ENCODE measurements at regions not wholly inside any gene's neighbourhood (a gene's known extent, or its start where the extent isn't known, plus 50 kb on each side); places are given as distances from the start of the nearest gene placed in this dataset.

DNA sequence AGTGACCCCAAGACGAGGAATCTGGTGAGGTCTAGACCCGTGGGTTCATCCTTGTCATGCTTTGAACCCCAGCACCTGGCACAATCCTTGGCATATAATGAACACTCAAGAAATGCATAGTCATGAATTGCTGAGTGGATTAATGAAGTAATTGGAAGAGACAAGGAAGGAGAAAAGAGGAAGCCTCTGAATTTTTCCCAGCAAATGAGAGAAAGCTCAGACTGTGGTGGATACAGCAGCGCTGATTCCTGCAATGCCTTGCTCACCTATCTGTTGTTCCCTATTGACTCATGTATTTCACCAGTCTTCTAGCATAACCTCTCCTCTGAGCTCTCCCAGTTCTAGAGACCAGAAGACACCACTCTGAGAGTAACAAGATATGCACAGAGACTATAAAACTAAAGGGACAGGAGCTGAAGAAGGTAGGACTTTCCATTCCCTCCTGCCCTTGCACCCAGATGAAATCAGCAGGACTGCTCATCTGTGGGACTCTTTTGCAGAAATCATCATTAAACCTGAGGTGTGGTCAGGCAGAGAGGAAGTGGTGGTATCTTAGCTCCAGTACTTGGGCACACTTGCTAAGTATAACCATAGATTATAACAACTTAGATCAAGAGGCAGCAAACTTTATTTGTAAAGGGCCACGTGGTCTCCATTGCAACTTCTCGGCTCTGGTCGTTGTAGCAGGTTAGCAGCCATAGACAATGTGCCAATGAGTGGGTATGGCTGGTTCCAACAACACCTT, 102.8 kb downstream of the MAF start:
- DNase-seq: no peak

DNA sequence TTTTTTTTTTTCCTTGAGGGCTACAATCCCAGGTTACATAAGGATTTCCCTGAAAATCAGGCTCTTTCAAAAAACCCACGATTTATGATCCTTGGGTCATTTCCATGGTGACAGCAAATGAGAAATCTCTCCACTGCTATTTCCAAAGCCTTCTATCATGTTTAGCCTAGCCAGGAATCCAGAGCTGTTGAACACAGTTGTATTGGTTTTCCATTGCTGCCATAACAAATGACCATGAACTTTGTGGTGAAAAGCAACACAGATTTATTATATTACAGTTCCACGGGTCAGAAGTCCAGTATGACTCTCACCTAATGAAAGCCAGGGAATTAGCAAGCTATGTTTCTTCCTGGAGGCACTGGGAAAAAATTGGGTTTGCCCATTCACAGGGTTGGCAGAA, 106.6 kb downstream of the MAF start:
- no peak for DNase-seq

DNA sequence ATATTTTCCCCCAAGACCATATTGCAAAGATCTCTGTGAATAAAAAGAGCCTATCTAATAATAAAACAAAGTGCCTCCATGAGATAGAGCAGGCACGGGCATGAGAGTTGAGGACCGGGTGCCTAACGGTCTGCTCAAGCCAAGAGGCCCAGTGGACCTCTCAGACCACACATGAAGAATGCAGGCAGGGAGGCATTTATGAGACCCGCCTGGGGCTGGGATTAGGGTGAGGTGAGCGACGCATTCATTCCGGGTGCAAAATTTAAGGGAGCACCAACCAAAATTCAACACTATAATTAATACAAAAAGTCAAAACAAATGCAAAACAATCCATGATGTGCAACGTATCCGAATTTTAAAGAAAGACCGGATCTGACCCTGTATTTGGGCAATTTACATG, 108.5 kb downstream of the MAF start:
- no peak for DNase-seq

DNA sequence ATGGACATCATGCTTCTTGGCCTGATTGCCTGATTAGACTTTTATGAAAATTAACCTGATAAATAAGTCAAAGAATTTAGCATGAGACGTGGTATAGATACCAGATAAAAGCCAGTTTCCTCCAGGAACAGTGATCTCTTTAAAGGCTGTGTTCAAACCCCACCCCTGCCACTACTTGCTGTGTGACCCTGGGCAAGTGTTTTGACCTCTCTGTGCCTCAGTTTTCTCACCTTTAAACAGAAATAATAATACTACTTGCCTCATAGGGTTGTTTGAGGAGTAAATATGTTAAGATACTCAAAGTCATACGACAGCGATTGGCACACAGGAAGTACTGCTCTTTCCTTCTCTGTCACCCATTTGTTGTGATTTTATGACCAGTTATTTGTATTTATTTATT, 115.5 kb downstream of the MAF start:
- DNase-seq: no peak

DNA sequence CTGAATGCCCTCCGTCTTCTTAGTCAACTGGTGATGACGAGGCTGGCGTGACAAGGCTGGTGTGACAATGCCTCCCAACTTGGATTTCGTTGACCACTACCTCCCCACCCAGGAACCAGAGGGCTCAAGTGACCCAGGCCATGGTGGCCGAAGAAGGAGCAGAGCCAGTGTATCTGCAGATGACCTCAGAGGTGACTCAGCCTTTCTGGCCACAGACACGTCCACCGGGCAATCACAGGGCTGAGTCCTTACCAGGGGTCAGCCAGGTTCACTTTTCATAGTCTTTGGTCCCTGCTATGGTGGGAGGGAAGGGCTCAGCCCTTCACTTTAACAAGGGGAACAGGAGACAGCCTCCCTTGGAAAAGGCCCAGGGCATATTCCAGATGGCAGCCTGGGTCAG, 116.3 kb downstream of the MAF start:
- DNase-seq: no peak

DNA sequence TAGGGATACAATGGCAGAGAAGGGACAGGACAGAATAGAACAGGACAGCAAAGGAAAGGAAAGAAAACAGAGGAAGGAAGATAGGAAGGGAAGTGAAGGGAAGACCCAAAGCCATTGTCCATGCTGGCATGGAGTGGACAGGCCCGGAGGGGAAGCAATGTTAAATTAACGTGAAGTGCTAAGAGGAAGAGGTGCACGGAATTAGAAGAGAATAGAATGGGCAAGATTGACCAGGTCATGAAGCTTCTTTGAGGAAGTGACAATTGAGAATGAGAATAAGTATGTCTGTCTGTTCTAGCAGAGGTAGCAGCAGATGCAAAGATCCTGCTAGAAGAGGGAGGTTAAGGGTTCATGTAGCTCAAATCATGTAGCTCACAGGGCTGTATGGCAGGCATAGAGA, 117.2 kb downstream of the MAF start:
- DNase-seq: no peak

DNA sequence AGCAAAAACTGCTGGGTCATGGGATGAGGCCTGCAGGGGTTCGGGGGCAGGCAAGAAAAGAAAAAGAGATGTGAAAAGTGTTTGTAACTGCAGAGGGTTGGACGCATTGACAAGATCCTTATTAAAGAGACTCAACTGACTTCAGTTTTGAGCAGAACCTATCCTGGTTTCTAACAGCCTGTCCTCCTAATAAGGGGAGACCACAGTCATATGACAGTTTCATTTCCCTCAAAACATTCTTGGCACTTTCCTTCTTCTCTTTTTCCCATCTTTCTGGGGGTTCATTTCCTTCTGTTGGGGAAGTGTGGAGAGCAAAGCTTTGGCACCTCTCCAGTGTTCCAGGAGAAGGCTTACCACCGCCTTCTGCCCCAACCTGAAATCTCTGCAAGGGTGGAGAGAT, 118.5 kb downstream of the MAF start:
- no peak for DNase-seq

DNA sequence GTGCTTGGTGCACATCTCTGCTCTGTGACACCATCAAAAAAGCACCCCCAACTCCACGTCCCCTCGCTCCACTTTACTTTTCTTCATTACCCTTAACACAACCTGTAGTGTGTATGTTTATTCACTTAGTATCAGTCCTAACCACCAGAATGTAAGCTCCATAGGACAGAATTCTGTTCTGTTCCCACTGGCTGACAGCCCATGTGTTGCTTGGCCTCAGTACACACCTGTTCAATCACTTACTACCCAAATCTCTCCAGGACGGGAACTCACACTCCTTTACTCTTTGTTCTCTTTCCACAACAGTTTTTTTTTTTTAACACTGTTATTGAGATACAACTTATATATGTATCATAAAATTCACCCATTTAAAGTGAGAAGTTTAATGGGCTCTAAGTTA, 119.6 kb downstream of the MAF start:
- no peak for DNase-seq

DNA sequence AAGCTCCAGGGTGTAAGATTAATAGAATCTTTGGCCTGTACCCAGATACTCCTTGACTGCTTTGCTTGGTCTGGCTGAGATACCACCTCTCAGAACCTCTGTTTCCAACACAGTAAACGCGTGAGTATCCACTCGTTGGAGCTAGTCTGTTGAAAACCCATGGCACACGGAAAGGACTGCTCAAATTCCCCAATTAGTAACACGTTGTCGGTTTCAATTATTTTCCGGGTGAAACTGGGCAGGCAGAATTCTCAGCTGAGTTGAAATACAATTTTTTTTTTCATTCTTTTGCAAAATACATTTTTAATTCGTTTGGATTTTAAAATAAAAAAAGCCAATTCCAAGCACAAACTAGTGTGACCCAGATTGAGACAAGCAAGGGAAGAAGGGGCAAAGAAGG, 120.5 kb downstream of the MAF start:
- DNase-seq: no peak

DNA sequence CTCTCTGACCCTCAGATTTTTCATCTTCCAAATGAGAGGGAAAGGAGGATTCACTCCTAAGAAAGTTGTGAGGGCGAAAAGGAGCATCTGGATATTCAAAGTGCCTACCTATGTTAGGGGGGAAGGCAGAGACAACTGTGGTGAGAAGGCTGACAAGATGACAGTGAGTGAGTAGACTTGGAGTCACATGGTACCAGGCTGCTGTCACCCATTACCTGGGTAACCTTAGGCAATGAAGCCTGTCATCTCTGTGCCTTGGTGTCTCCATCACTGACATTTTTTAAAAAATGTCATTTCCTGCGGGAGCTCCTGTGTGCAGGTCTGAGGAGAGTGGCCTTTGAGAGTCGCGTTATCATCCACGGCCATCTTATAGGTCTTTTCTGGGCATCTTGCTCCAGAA, 124.0 kb downstream of the MAF start:
- DNase-seq: no peak

DNA sequence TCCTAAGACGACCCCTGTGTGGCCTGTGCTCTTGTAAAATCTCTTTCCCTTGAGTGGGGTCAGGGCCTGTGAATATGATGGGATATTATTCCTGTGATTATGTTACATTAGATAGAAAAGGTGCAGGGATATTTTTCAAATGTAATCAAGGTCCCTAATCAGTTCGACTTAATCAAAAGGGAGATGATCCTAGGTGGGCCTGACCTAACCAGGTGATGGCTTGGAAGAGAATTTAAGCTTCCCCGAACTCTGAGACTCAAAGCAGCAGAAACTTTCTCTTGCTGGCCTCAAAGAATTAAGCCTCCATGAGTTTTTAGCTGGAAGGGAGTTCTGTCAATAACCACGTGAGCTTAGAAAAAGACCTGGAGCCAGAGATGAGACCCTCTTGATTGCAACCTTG, 124.7 kb downstream of the MAF start:
- no peak for DNase-seq

DNA sequence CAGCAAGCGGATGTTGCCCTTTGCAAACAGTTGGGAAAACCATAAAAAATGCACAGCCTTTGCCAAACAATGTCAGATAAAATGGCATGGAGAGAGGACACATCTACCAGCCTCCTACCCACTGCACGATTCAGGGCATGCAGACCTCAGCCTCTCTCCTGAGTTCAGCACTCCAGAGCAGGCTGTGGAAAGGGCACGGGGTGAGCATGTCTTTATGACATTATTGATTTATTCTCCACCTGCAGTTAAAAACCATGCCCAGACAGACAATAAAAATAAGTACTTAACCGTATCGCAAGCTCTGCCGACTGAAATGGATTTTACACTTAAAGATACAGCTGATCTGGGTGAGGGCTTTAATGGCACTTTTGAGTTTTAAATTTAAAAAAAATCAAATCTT, 127.1 kb downstream of the MAF start:
- DNase-seq: no peak

DNA sequence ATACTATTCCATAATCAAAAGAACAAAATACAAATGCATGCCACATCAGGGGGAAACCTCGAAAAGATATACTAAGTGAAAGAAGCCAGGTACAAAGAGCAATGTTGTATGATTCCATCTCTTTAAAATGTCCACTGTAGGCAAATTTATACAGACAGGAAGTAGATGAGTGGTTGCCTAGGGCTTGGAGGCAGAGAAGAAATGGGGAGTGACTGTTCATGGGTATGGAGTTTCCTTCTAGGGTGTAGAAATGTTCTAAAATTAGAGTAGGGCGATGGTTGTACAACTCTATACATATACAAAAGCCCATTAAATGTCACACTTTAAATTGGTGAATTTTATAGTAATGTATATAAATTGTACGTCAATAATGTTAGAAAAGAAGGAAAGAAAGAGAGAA, 128.1 kb downstream of the MAF start:
- DNase-seq: no peak

DNA sequence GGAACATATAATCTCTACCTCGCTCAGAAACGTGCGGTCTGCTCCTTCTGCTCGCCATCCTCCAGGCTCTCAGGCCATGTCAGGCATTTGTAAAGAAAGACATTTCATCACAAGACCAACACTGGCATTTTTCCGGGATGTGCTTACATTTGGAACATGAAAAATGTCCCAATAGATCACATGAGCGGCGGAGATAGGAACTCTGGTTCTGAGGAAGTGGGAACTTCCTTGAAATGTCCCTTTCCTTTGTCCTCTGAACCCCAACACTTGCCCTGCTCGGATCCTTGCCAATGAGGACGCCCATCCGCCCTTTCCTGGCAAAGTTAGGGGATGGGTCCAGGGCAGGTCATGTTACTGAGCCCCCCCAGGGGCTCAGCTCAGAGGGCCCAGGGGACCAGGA, 130.5 kb downstream of the MAF start:
- no peak for DNase-seq

DNA sequence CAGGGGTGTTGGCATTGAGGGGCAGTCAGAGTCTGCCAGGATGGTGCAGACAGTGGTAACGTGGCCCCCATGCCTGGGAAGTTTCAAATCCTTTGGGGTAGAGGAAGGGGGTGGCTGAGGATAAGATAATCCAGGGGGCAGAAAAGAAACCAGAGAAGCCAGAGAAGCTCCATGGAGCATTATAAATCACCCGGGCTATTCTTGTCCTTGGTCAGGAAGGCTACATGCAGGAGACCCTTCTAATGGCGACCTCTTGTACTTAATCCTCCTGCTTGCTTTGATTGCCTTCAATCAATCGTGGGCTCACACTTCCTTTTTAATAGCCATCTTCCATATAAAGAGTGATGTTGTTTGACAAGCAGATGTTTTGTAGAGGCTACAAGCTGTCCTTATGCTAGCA, 131.9 kb downstream of the MAF start:
- no peak for DNase-seq

DNA sequence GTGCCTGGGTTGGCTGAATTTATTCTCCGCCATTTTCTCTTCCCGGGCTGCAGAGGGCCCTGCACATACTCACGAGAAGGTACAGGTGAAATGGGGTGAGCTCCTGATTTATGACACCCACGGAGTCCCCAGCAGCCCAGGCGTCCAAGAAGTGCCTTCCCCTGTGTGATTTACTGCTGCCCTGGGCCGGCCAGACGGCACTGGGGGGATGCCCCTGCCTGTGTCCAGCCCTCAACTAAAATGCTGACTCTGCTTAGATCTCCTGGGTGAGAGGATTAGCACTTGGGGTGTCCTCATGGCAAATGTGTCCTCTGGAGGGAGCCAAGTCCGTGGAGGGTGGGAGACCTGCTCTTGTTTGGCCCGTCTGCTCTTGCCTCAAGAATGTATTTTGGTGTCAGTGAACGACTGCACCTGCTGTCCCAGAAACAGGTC, 132.4 kb downstream of the MAF start:
- DNase-seq: no peak

DNA sequence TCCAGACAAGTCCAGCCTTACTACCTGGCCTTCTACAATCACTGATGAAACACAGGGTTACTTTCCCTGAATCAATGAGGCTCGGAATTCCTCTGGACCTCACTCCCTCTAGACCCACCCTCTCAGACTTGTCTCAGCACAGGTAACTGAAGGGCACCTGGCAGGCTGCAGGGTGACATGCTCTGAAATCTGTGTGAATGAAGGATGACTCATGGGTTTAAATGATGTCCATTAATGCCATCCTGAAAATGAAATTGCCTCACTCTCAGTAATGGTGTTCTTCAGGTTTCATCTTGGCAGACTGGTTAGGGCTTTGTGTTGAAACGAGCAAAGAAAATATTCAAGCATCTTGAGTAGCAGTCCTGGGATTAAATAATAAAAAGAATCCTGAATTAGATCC, 134.4 kb downstream of the MAF start:
- DNase-seq: no peak

DNA sequence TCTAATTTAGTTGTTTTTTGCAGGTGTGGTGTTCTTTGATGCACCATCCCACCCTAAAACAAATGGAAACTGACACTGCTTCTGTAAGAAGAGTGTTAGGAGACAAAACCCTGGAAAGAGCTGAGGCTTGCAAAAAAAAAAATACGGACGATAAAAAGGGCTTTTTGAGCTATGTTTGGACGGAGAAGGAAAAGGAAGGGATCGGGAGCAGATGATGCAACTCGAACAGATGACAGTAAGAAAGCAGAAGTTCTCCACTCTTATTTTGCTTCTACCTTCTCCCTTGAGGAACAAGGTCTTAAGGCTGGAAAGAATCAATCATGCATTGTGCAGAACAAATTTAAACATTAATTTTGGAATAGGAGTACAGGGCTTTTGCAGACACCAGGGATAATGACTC, 136.7 kb downstream of the MAF start:
- no peak for DNase-seq

DNA sequence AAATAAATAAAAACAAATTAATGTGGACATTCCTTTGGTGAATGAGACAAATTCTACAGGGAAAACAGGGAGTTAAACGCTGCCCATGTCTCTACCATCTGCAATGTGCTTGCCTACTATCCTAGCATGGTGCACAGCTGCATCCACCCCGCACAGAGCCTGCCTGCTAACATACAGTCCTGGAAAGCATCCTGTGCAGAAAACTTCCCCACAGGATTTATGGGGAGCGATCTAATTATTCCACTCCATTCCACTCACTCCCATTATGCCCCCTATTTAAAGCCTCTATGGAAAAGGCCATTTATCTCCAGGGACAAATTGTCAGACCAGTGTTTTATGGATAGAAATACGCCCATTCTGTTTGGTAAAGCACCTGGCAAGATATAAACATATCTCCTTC, 144.5 kb downstream of the MAF start:
- DNase-seq: no peak

DNA sequence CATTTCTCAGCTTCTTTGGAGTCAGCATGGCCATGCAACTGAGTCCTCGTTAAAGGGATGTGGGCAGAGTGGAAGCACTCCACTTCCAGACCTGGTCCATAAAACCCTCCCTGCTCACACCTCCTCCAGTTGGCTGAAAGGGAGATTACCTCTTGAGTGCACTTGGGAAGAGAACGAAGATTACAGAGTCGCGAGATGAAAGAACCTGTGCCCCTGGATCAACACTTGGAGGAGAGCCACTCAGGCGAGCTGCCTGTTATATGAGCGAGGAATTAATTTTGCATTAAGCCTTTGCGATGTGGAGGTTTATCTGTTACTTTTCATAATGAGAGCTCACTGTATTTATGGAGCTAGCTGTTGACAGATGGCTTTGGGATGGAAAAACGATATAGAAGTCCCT, 147.9 kb downstream of the MAF start:
- DNase-seq: no peak

DNA sequence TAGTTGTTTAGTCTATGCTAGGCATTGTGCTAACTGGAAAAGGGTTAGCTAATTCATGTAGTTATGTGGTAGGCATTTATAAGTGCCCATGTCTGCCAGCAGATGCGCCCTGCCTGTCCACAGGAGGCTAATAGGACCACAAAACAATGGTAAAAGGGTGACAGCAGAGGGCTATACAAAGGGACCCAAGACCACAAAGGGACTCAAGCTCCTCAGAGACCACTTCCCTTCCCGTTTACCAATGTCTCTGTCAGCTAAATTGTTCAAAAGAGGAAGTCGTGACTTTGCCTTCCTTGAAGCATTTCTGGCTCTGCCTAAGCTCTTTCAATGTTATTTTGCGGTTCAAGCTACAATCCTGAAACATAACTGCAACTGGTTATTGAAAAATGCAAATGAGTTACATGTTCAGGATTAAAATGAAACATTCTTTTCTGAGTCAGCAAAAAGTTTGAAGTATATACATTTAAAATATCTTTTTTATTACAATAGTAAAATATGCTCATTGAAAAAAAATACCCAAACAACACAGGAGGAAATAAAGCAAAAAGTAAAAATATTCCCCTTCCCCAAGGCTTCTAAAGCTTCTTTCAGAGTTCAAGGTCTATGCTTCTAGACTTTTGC, 149.2 kb downstream of the MAF start:
- no peak for DNase-seq

DNA sequence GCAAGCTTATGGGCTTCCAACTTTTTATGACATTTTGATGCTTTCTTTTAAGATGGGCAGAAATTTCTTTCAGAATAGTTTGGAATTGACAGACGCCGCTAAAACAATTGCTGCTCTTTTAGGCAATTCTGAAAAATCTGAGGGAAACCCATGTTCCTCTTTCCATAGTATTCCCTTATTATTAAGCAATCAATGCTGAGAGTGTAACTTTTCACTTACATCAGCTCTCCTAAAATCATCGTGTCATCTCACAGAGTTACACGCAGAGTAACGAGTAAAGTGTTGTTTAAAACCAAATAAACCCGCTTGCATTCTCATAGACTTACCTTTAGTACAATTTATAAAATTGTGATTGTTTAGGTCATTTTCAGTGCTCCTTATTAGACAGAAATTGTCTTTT, 150.6 kb downstream of the MAF start:
- DNase-seq: no peak

DNA sequence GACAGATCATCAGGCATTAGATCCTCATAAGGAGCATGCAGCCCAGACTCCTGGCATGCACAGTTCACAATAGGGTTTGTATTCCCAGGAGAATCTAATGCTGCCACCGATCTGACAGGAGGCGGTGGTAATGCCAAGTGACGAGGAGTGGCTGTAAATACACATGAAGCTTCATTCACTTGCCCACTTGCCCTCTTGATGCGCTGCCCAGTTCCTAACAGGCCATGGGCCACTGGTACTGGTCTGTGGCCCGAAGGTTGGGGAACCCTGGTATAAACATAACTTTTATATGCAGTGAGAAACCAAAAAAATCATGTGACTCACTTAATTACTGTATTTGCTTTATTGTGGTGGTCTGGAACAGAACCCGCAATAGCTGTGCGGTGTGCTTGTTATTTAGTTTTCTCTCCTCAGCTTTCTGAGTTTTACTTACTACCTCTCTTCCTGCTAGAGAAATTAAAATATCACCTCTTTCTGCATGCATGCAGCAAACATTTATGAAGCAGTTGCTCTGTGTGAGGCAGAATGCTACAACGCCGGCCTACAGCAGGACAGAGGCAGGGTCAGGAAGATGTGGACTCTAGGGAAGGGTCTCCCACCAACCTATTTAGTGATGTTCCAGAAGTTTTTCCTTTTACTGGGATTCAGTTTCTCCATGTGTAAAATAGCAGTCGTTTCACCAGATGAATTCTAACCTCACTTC, 151.3 kb downstream of the MAF start:
- no peak for DNase-seq

DNA sequence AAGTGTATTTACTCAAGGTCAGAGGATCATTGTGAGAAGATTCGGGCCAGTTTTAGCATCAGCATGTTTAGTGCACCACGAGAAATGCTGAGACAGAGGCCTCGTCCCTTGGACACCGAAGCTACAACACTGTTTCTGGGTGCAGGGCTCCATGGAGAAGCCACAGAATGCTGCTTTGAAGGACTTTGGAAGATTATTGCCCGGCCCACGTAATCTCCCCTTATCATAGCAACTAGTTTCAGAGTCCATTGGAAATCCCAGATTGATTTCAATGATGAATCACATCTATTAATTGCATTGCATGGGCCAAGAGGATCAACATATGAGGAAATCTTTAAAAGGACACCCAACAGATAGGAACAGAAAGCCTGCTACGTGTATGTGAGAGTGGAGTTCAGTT, 156.0 kb downstream of the MAF start:
- DNase-seq: no peak

DNA sequence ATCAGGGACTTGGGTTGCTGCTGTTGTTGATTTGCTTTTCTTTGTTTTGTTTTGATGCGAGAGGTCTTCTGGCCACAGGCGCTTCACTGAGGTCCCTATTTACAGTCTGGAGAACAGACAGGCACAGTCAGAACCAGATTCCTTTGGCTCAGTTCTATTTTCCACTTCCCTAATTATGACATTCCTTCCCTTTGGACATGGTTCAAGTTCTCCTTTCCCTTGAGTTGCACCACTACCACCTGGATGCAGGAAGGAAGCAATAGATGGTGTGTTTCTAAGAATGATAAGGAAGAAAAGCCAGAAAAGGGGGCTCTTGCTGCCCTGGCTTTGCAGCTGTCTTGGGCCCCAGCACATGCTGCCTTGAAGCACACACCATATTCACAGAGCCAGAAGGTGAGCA, 160.6 kb downstream of the MAF start:
- no peak for DNase-seq
